RCC 7860 (cell line): ENCODE measurements at regions not wholly inside any gene's neighbourhood (a gene's known extent, or its start where the extent isn't known, plus 50 kb on each side); places are given as distances from the start of the nearest gene placed in this dataset.

Experiments
- DNase-seq: peaks from one replicate; pipeline ENCODE4 v3.0.0-alpha.2; 2015; ENCODE audit warnings: low spot score
- FAIRE-seq: peaks from 2 replicates; lab custom pipeline; 2012; peaks lifted over from hg19 to GRCh38; lab: Jason Lieb, UNC

DNA sequence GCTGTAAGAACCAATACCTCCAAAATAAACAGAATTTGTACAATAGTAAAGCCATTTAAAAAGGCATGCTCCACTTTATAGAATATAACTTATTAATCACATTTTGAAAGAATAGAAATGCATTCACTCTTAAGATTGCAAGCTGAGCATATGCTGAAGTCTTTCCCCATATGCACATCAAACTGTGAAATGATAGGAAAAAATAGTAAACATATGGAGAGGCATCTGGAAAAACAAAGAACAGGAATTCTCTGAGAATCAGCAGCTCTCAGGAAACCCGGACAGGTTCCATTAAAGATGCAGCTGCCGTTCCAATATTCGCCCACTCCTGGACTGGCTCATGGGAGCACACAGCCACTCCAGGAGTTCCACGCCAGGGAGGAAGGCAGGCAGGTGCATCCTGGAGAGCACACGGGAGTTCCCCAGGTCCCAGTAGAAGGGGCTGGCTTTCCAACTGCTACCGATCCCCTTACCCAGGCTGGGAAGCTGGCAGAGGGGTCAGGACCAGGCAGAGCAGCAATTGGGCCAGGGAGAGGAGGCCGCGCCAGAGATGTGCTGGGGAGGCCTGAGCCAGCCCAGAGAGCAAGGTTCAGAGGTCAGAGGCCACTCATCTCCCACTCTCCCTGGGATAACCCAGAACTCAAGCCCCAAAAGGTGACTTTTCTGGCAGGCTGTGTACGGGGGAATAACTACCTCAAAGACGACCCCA, 111.1 kb downstream of the DLL1 start:
- no peak for DNase-seq
- FAIRE-seq = no peak

DNA sequence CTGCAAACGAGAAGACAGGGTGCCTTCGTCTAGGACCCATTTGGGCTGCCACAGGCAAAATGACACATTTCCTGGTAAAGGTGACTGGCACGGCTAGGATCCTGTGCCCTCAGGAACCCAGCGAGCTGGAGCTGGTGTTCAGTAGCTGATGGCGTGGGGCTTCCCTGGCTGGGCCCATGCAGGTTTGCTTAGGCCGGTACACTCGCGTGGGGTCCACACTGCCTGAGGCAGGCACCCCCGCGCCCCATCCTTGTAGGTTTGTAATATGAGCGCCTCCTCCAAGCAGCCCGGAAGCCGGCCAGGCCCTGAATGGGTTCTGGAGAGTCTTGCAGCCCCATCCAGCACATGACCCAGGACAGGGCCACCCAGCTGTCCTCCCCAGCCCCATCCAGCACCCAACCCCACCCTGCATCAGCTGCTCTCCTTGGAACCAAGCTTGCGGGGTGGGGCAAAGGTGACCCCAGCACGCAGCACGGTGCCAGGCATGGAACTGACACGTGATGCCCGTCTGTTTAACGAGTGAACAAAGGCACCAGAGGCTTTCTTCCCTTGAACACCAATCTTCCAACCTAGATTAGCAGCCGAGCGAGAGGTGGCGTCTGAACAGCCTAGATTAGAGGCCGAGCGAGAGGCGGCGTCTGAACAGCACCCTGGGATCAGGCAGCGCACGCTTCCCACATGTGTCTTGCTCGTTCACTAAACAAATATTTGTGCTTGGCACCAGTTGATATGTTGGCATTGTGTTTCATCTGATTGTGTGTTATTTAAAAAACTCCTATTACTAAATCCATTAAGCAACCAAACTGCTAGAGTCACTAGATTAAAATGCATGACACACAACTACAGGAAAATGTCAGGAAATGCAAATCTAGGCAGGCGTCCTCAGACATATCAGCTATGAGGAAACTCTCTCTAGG, 112.1 kb downstream of the DLL1 start:
- FAIRE-seq (no peak), DNase-seq (no peak)

DNA sequence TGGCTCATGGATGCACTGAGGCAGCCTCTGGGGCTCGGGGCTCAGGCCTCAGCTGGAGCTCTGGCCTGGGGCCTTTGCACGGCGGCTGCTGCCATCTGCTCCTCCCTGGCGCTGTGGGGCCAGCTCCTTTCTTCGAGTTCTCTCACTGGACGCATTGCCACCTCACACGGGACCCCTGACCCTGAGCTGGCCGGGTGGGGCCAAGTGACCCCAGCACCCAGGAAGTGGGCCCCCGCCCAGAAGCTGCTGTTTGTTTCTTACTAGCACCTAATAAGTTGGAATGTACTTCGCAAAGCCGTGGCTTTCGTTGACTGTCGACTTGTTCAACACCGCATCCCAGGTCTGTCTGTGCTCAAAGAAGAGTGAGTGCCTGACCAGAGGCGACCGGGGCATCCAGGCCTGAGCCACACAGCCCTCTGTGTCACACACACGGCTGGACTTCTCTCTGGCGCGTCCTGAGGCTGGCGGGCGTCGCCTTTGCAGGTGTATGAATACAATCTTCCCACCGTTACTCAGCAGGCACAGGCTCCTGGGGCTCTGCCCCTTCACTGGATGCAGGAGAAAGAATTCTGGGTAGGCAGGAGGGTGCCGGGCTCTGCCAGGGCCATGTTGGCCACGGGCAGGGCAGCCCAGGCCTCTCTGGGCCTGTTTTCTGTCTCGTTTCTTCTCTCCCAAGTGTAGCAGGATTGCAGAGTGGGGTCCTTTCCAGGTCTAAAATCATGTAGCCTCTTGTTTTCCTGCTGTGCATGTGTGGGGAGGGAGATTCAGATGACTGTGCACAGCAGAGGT, 112.9 kb downstream of the DLL1 start:
- no peak for DNase-seq

DNA sequence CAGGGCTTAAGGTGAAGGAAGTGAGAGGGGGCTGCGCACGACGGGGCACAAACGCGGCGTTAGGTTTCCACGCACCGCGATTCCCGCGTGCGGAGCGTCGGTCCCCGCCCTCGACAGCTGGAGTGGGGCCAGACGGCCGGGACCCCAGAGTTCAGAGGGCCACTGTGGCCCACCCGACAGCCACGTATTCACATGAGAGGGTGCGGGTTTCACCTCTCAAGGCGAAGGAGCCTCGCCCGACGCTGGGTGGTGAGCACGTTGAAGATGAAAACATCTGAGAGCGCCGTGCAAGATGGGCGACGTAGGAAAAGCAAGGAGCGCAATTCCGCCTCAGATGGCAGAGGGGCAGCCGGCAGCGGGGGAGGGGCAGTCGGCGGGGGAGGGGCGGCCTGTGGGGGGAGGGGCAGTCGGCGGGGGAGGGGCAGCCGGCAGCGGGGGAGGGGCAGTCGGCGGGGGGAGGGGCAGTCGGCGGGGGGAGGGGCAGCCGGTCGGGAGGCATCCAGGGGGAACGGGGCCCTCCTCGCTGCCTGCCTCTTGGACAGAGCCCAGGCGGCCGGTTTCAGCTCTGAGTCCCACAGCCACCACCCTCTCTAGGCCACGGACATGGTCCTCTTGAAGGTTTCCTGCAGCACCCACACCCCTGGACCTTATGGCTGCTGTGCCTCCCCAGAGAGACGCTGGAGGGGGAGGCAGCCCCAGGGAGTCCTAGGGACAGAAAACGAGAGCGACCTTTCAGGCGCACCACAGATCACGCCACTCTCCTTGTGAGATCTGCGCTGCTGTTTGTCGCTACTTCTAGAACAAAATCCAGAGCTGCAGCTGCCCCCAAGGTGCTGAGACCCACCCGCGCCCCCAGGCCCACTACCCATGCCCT, 113.7 kb downstream of the DLL1 start:
- no peak for FAIRE-seq
- no peak for DNase-seq

More for the DNA sequence above, 112.9 kb downstream of the DLL1 start:
- no peak for FAIRE-seq

- FAIRE-seq = no peak
- no peak for DNase-seq
These were observed 114.6 kb downstream of the DLL1 start for GRCh38 chr6:170176136-170176897.

- FAIRE-seq (no peak), DNase-seq (no peak)
These were observed 115.2 kb downstream of the DLL1 start for GRCh38 chr6:170175644-170176135.

DNA sequence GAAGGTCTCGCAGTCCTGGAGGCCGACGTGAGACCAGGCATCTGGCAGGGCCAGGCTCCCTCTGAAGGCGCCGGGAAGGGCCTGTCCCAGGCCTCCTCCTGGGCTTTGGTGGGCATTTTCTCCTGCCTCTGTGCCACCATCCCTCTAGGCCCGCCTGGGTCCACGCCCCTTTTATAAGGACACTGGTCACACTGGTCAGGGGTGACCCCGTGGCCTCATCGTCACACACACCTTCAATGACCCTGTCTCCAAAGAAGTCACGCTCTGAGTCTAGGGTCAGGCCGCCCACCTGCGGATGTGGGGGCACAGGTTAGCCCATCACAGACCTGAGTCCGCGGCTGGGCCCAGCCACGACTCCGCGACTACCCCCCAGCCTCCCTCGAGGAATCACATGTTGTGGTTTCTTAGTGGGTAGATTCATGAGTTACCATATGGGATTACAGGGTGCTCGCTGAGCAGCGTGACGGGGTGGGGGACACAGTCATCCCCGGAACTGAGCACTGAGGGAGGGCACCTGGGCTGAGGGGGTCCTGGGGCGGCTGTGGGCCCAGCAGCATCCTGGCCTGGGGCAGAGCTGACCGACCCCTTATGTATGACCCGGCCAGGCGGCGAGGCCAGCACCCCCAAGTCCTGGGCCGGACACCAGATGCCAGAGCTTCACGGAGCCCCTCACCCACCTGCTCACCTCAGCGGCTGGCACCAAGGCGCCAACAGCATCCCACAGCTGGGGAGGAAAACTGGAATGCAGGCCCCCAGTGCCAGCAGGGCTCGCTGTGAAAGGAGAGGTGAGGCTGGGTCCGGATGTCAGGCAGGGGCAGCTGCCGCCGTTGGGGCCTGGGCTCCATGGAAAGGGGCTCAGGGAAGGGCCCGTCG, 115.9 kb downstream of the DLL1 start:
- DNase-seq (no peak), FAIRE-seq (no peak)

DNA sequence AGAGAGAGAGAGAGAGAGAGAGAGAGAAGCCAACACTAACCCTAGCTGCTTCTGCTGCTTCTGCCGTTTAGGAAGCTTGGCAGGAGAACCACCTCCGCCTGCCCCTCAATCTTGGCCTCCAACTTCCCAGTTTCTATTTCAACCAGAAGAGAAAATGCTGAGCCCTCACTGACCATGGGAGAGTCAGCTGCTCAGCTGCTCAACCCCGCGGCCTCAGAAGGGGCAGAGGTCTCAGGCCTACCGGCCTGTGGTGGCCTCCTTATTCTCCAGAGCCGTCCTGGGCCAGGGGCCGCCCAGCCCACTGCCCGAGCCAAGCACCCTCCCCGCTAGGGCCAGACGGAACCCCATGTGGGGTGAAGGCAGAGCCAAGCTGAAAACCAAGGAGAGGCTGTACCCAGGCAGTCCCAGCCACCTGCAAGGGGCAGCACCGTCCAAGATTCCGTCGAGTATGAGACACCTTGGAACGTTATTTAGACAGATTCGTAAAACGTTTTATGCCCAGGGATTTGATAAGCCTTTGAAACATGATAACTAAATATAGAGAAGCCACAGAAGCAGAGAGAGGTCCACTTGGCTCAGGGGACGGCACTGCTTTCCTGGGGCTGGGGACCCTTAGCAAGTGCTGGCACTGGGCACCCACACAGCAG, 116.6 kb downstream of the DLL1 start:
- DNase-seq = no peak
- no peak for FAIRE-seq

DNA sequence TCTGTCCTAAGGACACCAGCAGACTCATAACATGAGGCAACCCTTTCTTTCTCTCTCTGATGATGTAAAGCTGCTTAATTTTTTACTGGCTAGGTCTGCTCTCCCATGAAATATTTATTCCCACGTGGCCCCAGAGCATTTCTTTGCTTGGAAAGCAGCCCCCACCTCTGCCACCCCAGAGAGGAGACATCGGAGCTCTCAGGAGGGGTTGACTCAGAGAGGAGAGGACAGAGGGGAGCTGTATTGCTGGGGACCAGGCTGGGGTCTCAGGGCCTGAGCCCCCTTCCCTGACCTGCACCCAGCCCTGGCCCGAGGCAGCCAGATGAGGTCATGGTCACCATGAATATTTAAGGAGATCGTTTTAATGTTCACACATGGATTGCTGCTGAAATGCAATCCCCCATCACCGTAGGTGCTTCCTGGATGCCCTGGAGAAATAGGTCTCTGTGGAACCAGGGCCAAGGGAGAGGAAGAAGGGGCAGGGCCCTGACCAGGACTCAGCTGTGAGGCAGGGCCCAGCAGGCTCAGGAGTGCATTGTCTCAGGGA, 117.5 kb downstream of the DLL1 start:
- FAIRE-seq = no peak
- DNase-seq = no peak

DNA sequence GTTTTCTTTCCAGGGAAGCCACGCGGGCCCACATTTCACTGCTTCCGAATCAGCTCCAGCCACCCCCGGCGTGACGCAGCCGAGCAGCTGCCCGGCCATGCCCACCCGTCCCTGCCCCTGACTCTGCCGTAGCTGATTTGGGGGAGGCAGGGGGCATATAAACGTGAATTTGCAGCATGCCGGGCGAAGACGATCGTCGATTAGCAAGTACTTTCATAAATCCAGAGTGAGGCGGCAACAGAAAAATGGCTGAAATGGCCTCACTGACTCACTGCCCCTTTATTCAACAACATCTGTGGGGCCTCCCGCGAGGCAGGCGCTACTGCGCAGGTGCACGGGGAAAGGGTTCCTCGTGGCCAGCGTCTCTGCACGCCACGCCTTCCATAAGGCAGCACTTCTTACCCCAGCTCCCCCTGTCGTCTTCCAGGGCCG, 118.0 kb downstream of the DLL1 start:
- no peak for DNase-seq
- FAIRE-seq = no peak

DNA sequence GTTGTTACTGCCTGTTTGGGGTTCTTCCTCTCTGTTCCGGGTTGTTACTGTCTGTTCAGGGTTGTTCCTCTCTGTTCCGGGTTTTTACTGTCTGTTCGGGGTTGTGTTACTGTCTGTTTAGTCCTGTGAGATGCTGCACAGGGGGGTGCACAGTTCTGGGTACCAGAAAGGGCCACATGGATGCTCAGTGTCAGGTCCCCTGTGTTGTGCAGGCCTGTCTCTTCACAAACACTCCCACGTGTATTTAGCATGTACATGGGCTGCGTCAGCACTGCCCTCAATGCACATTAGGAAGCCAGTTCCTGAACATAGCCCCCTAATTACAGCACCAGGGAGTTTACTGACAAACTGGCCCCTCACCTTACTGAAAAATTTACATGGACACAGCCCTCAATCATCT, 118.5 kb downstream of the DLL1 start:
- no peak for DNase-seq
- no peak for FAIRE-seq

- no peak for DNase-seq
- FAIRE-seq = no peak
These were observed 123.2 kb downstream of the DLL1 start for GRCh38 chr6:170167657-170168159.

- FAIRE-seq (no peak), DNase-seq (no peak)
These were observed 124.3 kb downstream of the DLL1 start for GRCh38 chr6:170166511-170167122.

- FAIRE-seq (no peak), DNase-seq (no peak)
These were observed 125.3 kb downstream of the DLL1 start for GRCh38 chr6:170165471-170166117.

DNA sequence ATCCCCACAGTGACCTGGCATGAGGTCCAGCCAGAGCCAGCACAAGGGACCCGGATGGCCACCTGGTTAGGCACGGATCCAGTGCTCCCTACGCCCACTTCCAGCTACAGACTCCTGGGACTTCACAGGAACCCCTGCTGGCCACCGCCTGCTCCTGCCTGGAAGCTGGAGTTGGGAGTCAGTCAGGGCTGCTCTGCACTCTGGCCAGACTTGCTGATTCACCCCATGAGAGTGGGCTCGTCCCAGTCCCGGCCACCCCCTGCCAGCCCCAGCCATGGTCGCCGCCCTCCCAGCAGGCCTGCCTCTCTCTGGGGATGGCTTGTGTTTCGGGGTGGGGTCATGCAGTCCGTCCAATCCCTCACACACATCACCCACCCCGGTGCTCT, 125.8 kb downstream of the DLL1 start:
- no peak for FAIRE-seq
- no peak for DNase-seq

DNA sequence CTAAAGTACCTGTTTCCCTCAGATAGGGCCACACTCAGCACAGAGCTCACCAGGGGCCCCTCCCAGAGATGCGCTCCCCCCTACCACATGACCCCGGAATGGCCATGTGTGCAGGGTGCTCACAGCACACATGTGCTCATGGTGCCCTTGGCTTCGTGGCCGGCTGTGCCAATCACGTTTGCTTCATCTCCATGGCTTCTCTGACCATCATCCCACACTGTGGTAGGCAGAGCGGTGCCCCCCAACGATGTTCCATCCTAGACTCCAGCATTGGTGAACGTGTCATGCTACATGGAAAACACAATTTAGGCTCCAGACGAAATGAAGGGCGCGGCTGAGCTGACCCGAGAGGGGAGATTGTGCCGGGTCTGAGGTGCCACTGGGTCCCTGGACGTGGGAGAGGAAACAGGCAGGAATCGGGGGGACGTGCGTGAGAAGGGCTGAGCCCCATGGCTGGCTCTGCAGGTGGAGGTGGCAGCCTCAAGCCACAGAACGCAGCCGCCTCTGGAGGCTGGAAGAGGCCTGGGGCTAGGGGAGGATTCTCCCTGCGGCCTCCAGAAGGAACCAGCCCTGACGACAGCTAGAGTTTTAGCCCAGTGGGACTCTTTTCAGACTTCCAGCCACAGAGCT, 126.5 kb downstream of the DLL1 start:
- FAIRE-seq (no peak), DNase-seq (no peak)
